ENCODE measurements at regions not wholly inside any gene's neighbourhood (a gene's known extent, or its start where the extent isn't known, plus 50 kb on each side); places are given as distances from the start of the nearest gene placed in this dataset.

- Histone ChIP-seq H3K9ac (ENCODE audit: insufficient read depth in 1 of 2, low read length in 2 of 2) (no peak overlapping the region), H3K9me3 (ENCODE audit: control insufficient read depth in 4 of 4, insufficient read depth in 3 of 4, low read length in 3 of 4) (no peaks in the 10 kb centered on the region), H3K36me3 (ENCODE audit: control insufficient read depth in 4 of 4, insufficient read depth in 4 of 4, low read length in 4 of 4) (no peaks in the 10 kb centered on the region), H3K4me1 (ENCODE audit: control insufficient read depth in 5 of 5, insufficient read depth in 5 of 5, low read length in 5 of 5) (no peaks in the 10 kb centered on the region), H3K27me3 (ENCODE audit: control insufficient read depth in 3 of 3, insufficient read depth in 3 of 3, low read length in 2 of 3) (no peaks in the 10 kb centered on the region), H3K27ac (ENCODE audit: low read depth in 1 of 2, low read length in 1 of 2) (no peak overlapping the region), H3K4me3 (no peak overlapping the region)
- TF ChIP-seq CTCF (IDR thresholded peaks at IDR 0.05; ENCODE audit: control extremely low read depth, extremely low read depth), result no peak
- no peak for ATAC-seq (ENCODE audit: insufficient read depth, low FRiP score)
- DNase-seq, result no peak
- WGBS, 2 donors, result 94 to 95% methylated on average over 3 of the region's 3 CpGs
These were observed 121.4 kb upstream of the BMP2 start for GRCh38 chr20:6646021-6646636.

GRCh38 chr20:6644813-6645628 lies 122.5 kb upstream of the BMP2 start:
- no peak for ATAC-seq (ENCODE audit: insufficient read depth, low FRiP score)
- 50 to 57% methylated on average over 10 of the region's 10 CpGs for WGBS, 2 donors
- Histone ChIP-seq H3K27me3 (ENCODE audit: control insufficient read depth in 3 of 3, insufficient read depth in 3 of 3, low read length in 2 of 3) (no peaks in the 10 kb centered on the region), H3K9me3 (ENCODE audit: control insufficient read depth in 4 of 4, insufficient read depth in 3 of 4, low read length in 3 of 4) (no peaks in the 10 kb centered on the region), H3K36me3 (ENCODE audit: control insufficient read depth in 4 of 4, insufficient read depth in 4 of 4, low read length in 4 of 4) (no peaks in the 10 kb centered on the region), H3K9ac (ENCODE audit: insufficient read depth in 1 of 2, low read length in 2 of 2) (no peak overlapping the region), H3K4me3 (no peak overlapping the region), H3K27ac (ENCODE audit: low read depth in 1 of 2, low read length in 1 of 2) (no peak overlapping the region), H3K4me1 (ENCODE audit: control insufficient read depth in 5 of 5, insufficient read depth in 5 of 5, low read length in 5 of 5) (no peaks in the 10 kb centered on the region)
- TF ChIP-seq CTCF (IDR thresholded peaks at IDR 0.05; ENCODE audit: control extremely low read depth, extremely low read depth), result no peak
- DNase-seq, result no peak

- Histone ChIP-seq H3K4me1 (ENCODE audit: control insufficient read depth in 5 of 5, insufficient read depth in 5 of 5, low read length in 5 of 5) (no peaks in the 10 kb centered on the region), H3K27me3 (ENCODE audit: control insufficient read depth in 3 of 3, insufficient read depth in 3 of 3, low read length in 2 of 3) (no peaks in the 10 kb centered on the region), H3K4me3 (no peak overlapping the region), H3K9me3 (ENCODE audit: control insufficient read depth in 4 of 4, insufficient read depth in 3 of 4, low read length in 3 of 4) (no peaks in the 10 kb centered on the region), H3K27ac (ENCODE audit: low read depth in 1 of 2, low read length in 1 of 2) (no peak overlapping the region), H3K9ac (ENCODE audit: insufficient read depth in 1 of 2, low read length in 2 of 2) (no peak overlapping the region), H3K36me3 (ENCODE audit: control insufficient read depth in 4 of 4, insufficient read depth in 4 of 4, low read length in 4 of 4) (no peaks in the 10 kb centered on the region)
- no peak for ATAC-seq (ENCODE audit: insufficient read depth, low FRiP score)
- no peak for TF ChIP-seq CTCF (IDR thresholded peaks at IDR 0.05; ENCODE audit: control extremely low read depth, extremely low read depth)
- WGBS, 2 donors, result 57 to 64% methylated on average over 5 of the region's 5 CpGs
- DNase-seq, result no peak
These were observed 126.5 kb upstream of the BMP2 start for GRCh38 chr20:6641012-6641411.
